ENCODE measurements at regions not wholly inside any gene's neighbourhood (a gene's known extent, or its start where the extent isn't known, plus 50 kb on each side); places are given as distances from the start of the nearest gene placed in this dataset.

DNA sequence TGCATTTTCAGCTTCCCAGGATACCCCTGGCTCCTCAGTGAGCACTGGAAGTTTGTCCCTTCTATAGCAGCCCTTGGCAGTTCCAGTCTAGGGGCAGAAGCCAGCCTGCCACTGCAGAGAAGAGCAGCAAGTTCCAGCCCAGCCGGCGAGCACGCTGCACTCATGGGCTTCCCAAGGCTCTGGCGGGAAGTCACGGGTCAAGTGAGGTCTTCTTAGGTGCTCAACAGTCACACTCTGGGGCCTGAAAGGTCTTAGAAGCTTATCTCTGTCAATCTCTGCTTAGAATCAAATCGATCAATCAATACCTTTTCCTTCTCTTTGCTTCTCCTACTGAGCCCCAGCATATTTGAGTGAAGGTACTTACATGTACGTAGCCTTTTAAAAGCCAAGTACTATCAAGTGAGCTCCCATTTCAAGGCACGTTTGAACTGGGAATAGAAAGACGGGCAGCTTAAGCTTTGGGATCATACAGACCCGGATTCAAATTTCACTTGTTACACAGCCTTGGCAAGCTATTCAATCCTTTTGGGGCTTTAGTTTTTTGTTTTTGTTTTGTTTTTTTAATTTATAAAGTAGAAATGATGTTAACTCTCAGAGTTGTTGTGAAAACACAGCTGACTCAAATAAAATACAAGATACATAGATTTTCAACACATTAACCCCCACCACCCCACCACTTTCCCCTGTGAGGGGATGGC, 152.6 kb upstream of the KLF14 start:
- no peak for TF ChIP-seq CTCF (IDR thresholded peaks at IDR 0.05)
- no peak for TF ChIP-seq NFYB (CRISPR knock-in tag; conservative IDR thresholded peaks at IDR 0.05; ENCODE audit: low read depth)
- TF ChIP-seq ZNF532 (CRISPR knock-in tag; IDR thresholded peaks at IDR 0.05; ENCODE audit: borderline replicate concordance): no peak
- no peak for TF ChIP-seq SP1 (CRISPR knock-in tag; conservative IDR thresholded peaks at IDR 0.05)
- no peak for TF ChIP-seq JUN (CRISPR knock-in tag; IDR thresholded peaks at IDR 0.05)
- TF ChIP-seq IRF2 (CRISPR knock-in tag; IDR thresholded peaks at IDR 0.05; ENCODE audit: borderline replicate concordance, low read depth): no peak
- TF ChIP-seq, protein P1, sequence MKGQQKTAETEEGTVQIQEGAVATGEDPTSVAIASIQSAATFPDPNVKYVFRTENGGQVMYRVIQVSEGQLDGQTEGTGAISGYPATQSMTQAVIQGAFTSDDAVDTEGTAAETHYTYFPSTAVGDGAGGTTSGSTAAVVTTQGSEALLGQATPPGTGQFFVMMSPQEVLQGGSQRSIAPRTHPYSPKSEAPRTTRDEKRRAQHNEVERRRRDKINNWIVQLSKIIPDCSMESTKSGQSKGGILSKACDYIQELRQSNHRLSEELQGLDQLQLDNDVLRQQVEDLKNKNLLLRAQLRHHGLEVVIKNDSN (CRISPR knock-in tag; IDR thresholded peaks at IDR 0.05): no peak
- no peak for TF ChIP-seq RELA (CRISPR knock-in tag; IDR thresholded peaks at IDR 0.05; ENCODE audit: borderline replicate concordance)

Measured in WTC11 (cell line).